ENCODE measurements at regions not wholly inside any gene's neighbourhood (a gene's known extent, or its start where the extent isn't known, plus 50 kb on each side); places are given as distances from the start of the nearest gene placed in this dataset.

GRCh38 chr9:99505936-99506335 lies 283.9 kb downstream of the SEC61B start:
- TF ChIP-seq ZBTB1 (CRISPR knock-in tag; IDR thresholded peaks at IDR 0.05; ENCODE audit: borderline replicate concordance) (no peak), SYNCRIP (IDR thresholded peaks at IDR 0.05; ENCODE audit: insufficient read depth, low read depth, low read length) (no peak), EP300 (IDR thresholded peaks at IDR 0.05; ENCODE audit: low read depth in 2 of 2, low read length in 2 of 2) (no peak), EP300 (CRISPR knock-in tag; IDR thresholded peaks at IDR 0.05; ENCODE audit: borderline replicate concordance) (no peak), REST (IDR thresholded peaks at IDR 0.05; ENCODE audit: borderline replicate concordance in 1 of 2, low read depth in 1 of 2, low read length in 2 of 2) (no peak), ZNF780A (CRISPR knock-in tag; IDR thresholded peaks at IDR 0.05) (no peak), ZNF556 (CRISPR knock-in tag; IDR thresholded peaks at IDR 0.05; ENCODE audit: borderline replicate concordance) (no peak), ZFP36 (IDR thresholded peaks at IDR 0.05; ENCODE audit: borderline replicate concordance, low read depth, low read length, partially characterized antibody) (no peak), MXI1 (IDR thresholded peaks at IDR 0.05; ENCODE audit: borderline replicate concordance, low read depth, low read length) (no peak), ZNF652 (CRISPR knock-in tag; IDR thresholded peaks at IDR 0.05; ENCODE audit: borderline replicate concordance, low read depth) (no peak)
- TF ChIP-seq, protein P1, sequence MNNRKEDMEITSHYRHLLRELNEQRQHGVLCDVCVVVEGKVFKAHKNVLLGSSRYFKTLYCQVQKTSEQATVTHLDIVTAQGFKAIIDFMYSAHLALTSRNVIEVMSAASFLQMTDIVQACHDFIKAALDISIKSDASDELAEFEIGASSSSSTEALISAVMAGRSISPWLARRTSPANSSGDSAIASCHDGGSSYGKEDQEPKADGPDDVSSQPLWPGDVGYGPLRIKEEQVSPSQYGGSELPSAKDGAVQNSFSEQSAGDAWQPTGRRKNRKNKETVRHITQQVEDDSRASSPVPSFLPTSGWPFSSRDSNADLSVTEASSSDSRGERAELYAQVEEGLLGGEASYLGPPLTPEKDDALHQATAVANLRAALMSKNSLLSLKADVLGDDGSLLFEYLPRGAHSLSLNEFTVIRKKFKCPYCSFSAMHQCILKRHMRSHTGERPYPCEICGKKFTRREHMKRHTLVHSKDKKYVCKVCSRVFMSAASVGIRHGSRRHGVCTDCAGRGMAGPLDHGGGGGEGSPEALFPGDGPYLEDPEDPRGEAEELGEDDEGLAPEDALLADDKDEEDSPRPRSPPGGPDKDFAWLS (CRISPR knock-in tag; IDR thresholded peaks at IDR 0.05; ENCODE audit: borderline replicate concordance), result no peak
- TF ChIP-seq, protein P2, sequence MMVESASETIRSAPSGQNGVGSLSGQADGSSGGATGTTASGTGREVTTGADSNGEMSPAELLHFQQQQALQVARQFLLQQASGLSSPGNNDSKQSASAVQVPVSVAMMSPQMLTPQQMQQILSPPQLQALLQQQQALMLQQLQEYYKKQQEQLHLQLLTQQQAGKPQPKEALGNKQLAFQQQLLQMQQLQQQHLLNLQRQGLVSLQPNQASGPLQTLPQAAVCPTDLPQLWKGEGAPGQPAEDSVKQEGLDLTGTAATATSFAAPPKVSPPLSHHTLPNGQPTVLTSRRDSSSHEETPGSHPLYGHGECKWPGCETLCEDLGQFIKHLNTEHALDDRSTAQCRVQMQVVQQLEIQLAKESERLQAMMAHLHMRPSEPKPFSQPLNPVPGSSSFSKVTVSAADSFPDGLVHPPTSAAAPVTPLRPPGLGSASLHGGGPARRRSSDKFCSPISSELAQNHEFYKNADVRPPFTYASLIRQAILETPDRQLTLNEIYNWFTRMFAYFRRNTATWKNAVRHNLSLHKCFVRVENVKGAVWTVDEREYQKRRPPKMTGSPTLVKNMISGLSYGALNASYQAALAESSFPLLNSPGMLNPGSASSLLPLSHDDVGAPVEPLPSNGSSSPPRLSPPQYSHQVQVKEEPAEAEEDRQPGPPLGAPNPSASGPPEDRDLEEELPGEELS (CRISPR knock-in tag; IDR thresholded peaks at IDR 0.05), result no peak
